ENCODE measurements at regions not wholly inside any gene's neighbourhood (a gene's known extent, or its start where the extent isn't known, plus 50 kb on each side); places are given as distances from the start of the nearest gene placed in this dataset.

- no peak for DNase-seq
Measured at GRCh38 chr9:91102269-91102668, 259.4 kb downstream of the AUH start.

GRCh38 chr9:91103931-91104330 lies 257.8 kb downstream of the AUH start:
- no peak for DNase-seq

- DNase-seq: no peak
Measured at GRCh38 chr9:91106415-91107081, 255.2 kb downstream of the AUH start.

DNA sequence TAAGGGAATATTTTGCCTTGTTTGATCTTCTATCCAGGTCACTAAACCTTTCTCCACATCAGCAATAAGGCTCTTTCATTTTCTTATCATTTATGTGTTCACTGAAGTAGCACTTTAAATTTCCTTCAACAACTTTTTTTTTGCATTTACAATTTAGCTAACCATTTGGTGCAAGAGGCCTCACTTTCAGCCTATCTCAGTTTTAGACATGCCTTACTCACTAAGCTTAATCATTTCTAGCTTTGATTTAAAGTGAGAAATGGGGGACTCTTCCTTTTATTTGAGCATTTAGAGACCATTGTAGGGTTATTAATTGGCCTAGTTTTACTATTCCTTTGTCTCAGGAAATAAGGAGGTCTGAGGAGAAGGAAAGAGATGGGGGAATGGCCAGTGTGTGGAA lies 250.5 kb downstream of the AUH start:
- no peak for DNase-seq

GRCh38 chr9:91111876-91112275 lies 249.8 kb downstream of the AUH start:
- no peak for DNase-seq

GRCh38 chr9:91113016-91113415 lies 248.7 kb downstream of the AUH start:
- no peak for DNase-seq

DNA sequence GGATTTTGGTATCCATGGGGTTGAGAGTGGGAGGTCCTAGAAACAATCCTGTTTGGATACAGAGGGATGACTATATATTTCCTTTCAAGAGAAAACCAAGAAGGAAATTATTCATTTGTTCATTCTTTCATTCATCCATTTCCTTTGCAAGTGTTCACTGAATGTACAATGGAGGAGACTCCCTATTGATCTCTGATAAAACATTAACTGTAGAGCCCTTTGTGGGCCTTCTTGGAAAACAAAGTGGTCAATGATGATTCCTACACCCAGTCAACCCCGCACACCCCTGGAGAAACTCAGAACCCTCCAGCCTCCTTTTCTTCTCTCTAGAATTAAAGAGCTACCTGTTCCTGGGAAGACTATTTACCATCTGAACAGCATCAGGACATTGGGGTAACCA lies 247.3 kb downstream of the AUH start:
- no peak for DNase-seq

- no peak for DNase-seq
Measured at GRCh38 chr9:91116211-91116610, 245.5 kb downstream of the AUH start.

- DNase-seq: no peak
Measured at GRCh38 chr9:91116711-91117110, 245.0 kb downstream of the AUH start.

DNA sequence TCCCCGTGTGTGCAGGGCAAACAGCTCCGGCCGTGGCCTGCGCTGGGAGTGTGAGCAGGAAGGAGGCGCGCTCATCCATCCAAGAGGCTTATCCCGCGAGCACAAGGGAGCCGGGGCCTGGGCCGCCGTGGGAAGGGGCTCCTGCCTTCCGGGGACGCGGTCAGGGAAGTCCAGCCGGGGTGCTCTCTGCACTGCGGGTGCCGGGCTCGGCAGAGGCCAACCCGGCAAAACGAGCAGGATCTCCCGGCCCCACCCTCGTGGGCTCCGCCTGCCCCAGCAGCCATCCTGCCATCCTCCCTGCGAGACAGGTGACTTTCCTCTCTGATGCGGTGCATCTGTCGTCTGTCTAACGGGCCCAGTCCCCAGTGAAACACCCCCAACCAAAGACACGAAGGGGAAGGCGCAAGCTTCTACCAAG lies 244.2 kb downstream of the AUH start:
- DNase-seq: no peak

DNA sequence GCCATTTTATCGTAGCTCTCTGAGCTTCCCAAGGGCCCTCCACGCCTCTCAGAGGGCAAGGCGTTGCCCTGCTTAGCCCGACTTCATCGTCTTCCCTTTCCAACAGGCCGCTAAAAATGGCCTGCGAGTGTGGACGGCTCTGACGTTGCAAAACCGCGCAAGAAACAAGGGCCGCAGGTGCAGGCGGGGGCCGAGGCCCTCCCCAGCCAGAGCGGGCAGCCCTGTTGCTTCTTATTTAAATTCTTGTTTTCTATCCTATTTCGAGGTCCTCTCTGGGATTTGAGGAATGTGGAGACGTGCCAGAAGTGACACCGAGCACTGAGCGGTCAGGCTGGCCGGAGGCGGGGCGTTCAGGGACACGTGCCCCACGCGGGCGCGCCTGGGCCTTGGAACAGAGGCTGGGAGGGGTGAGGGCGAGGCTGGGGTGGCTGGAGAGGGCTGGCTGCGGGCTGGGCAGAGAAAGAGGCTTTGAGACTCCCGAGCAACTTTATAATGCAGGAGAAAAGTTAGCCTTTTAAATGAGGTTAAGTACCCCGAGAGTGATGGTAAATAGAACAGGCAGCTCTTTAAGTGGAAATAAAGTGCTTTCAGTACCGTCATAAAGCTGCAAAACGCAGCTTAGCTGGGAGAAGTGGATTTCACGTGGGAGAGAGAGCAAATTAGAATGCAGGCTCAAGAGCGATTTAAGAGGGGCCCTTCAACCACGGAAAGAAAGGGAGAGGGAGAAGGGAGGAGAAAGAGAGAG lies 243.6 kb downstream of the AUH start:
- peak; percentile 51 for DNase-seq

DNA sequence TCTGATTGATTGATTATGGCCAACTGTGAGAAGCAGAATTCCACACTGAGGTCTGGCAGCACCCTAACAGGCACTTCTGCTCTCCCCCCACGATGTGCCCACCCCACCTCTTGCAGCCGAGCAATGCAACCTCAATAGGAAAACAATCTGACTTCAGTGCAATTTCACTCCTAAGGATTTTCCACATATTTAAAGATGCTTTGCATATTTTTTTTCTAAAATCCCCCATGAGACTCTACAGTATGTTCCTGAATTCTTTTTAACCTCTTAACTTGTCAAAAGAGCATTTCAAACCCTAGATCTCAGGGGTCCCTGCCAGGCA lies 243.1 kb downstream of the AUH start:
- DNase-seq: no peak

DNA sequence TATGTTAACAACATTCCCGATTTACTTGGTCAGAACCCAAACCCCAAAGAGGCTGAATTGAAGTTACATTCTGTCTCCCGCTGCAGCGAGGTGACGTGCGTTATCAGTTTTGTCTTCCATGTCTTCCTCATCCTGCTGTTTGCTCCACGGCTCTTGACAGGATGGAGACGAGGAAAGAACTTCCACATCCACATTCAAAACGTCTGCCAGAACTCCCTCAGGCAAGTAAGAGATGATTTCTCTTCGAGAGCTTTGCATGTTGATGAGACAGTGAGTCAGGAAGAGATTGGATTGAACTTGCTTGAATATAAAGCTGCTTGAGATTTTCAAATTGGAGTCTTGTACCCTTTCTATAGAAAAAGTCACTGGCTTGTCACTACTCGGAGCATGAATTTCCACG lies 242.6 kb downstream of the AUH start:
- no peak for DNase-seq

DNA sequence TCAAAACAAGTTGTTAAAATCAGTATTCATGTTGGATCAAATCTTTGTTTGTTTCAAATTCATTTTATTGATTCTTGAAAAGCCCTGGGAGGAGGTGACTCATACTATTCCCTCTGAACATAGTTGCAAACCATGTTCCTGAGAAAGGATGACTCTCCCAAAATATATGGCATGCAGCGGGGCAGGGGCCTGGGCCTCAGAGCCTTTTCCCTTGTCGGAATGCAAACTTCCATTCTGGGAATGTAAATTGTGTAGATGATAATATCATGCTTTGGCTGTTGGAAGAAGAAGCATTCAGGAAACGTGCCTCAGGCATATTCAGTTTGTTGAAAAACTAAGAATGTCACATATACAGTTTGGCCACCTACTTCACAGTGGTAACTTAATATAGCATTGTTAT lies 242.0 kb downstream of the AUH start:
- DNase-seq: no peak

- no peak for DNase-seq
Measured at GRCh38 chr9:91120200-91120599, 241.5 kb downstream of the AUH start.

DNA sequence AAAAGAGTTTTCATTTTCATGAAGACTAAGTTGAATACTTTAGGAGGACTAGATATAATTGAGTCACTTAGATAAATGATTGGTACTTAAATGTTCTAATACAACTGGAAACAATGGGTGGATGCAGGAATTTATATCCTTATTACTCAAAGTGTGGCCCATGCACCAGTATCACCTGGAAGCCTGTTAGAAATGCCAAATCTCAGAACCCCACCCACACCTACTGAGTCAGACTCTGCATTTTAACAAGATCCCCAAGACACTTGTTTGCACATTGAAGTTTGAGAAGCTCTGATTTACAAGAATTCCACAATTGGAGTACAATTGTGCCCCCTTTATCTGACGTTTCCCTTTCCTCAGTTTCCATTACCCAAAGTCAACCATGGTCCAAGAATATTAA lies 239.0 kb downstream of the AUH start:
- DNase-seq: no peak

GRCh38 chr9:91126761-91127445 lies 234.8 kb downstream of the AUH start:
- no peak for DNase-seq

GRCh38 chr9:91127653-91128052 lies 234.1 kb downstream of the AUH start:
- no peak for DNase-seq

DNA sequence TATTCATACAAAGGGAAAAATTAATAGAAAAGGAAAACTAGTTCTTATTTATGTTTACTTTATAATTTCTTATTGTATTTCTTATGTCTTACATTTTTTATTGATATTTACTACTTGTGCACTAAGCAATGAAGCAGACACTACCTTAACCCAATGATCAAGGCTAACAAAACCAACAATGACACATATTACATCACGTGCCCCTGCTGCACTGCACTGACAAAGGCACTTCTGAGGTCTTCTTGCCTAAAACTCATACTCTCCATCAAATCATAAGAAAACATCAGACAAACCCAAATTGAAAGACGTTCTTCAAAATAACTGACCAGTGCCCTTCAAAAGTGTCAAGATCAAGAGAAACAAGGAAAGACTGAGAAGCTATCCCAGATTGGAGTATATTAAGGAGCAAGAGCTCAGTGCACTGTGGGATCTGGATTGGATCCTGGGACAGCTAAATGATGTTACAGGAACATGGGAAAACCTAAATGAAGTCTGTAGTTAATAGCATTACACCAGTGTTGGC lies 230.9 kb downstream of the AUH start:
- no peak for DNase-seq

- DNase-seq: no peak
Measured at GRCh38 chr9:91131433-91131839, 230.3 kb downstream of the AUH start.

- DNase-seq: no peak
Measured at GRCh38 chr9:91132576-91133073, 229.1 kb downstream of the AUH start.

- DNase-seq: no peak
Measured at GRCh38 chr9:91134608-91135007, 227.1 kb downstream of the AUH start.

- no peak for DNase-seq
Measured at GRCh38 chr9:91137391-91137790, 224.3 kb downstream of the AUH start.

DNA sequence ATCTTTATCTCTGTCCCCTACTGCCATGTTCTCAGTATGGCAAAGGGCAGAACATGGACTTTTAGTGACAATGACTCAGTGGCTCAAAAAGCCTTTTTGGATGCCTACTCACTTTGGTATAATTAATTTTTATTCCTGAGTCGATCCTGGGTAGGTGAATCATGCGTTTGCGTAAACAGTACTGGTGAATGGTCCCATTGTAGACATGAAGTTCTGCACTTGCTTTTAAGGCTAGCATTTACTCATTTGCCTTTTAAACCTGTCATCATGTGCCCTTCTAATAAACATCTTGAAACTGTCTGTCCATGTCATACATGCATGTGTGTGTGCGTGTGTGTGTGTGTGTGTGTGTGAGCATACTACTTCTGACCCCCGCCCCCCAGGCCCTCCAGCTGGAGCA lies 223.0 kb downstream of the AUH start:
- DNase-seq: no peak
